ENCODE measurements at regions not wholly inside any gene's neighbourhood (a gene's known extent, or its start where the extent isn't known, plus 50 kb on each side); places are given as distances from the start of the nearest gene placed in this dataset.
A peak's percentile ranks its signal among the peaks of the same experiment; 100 is the strongest.

GRCh38 chr15:31433091-31433490, 106.5 kb downstream of the KLF13 start:
- intact Hi-C loops (cut with DNase I): no loop called here
- Histone ChIP-seq H3K4me3 (no peak overlapping the region), H3K27me3 (no peaks in the 10 kb centered on the region), H3K4me1 (peaks cover 33% of the 10 kb centered on the region), H3K9me3 (no peaks in the 10 kb centered on the region), H3K36me3 (no peaks in the 10 kb centered on the region), H3K27ac (peak overlapping the region; percentile 87)
- DNase-seq (no peak), ATAC-seq (no peak)
- no peak for TF ChIP-seq CTCF (IDR thresholded peaks at IDR 0.05)

- H3K36me3 ChIP-seq: no peaks in the 10 kb centered on the region
- intact Hi-C loops (cut with DNase I): no loop called here
- ATAC-seq (no peak), DNase-seq (no peak)
- no peaks in the 10 kb centered on the region for H3K9me3 ChIP-seq
- no peaks in the 10 kb centered on the region for H3K27me3 ChIP-seq
- H3K27ac ChIP-seq: peak overlapping the region; percentile 87
- no peak for TF ChIP-seq CTCF (IDR thresholded peaks at IDR 0.05)
- H3K4me1 ChIP-seq: peaks cover 38% of the 10 kb centered on the region
- no peak overlapping the region for H3K4me3 ChIP-seq
These were observed 106.9 kb downstream of the KLF13 start for GRCh38 chr15:31433574-31433973.

GRCh38 chr15:31434275-31434587, 107.6 kb downstream of the KLF13 start:
- Histone ChIP-seq H3K36me3 (no peaks in the 10 kb centered on the region), H3K27ac (peak overlapping the region; percentile 87), H3K4me3 (no peak overlapping the region), H3K27me3 (no peaks in the 10 kb centered on the region), H3K4me1 (peaks cover 39% of the 10 kb centered on the region), H3K9me3 (no peaks in the 10 kb centered on the region)
- intact Hi-C loops (cut with DNase I): no loop called here
- TF ChIP-seq CTCF (IDR thresholded peaks at IDR 0.05): no peak
- no peak for DNase-seq
- no peak for ATAC-seq

GRCh38 chr15:31434588-31435260, 108.1 kb downstream of the KLF13 start:
- no peak for TF ChIP-seq CTCF (IDR thresholded peaks at IDR 0.05)
- no peaks in the 10 kb centered on the region for H3K36me3 ChIP-seq
- H3K4me1 ChIP-seq: peaks cover 39% of the 10 kb centered on the region
- DNase-seq (peak; percentile 82), ATAC-seq (peak; percentile 49)
- H3K27ac ChIP-seq: peak overlapping the region; percentile 87
- no peaks in the 10 kb centered on the region for H3K27me3 ChIP-seq
- peak overlapping the region; percentile 21 for H3K4me3 ChIP-seq
- H3K9me3 ChIP-seq: no peaks in the 10 kb centered on the region
- intact Hi-C loops (cut with DNase I): no loop called here

GRCh38 chr15:31435261-31435911, 108.8 kb downstream of the KLF13 start:
- Histone ChIP-seq H3K4me1 (peaks cover 41% of the 10 kb centered on the region), H3K9me3 (no peaks in the 10 kb centered on the region), H3K4me3 (peak overlapping the region; percentile 21), H3K27ac (peak overlapping the region; percentile 87), H3K36me3 (no peaks in the 10 kb centered on the region), H3K27me3 (no peaks in the 10 kb centered on the region)
- ATAC-seq (peak; percentile 73), DNase-seq (peak; percentile 87)
- intact Hi-C loops (cut with DNase I): no loop called here
- peak; percentile 71 for TF ChIP-seq CTCF (IDR thresholded peaks at IDR 0.05)
